ENCODE measurements at regions not wholly inside any gene's neighbourhood (a gene's known extent, or its start where the extent isn't known, plus 50 kb on each side); places are given as distances from the start of the nearest gene placed in this dataset.
"Not testable (repeated sequence)": the region's sequence is repeated elsewhere in the genome, so short reads cannot be mapped to it uniquely, and the experiment has no call there.

- H3K4me3 ChIP-seq (ENCODE audit: low read depth, low read length): no peak overlapping the region
These were observed 300.8 kb downstream of the BCL11A start for GRCh38 chr2:60252581-60253150.

DNA sequence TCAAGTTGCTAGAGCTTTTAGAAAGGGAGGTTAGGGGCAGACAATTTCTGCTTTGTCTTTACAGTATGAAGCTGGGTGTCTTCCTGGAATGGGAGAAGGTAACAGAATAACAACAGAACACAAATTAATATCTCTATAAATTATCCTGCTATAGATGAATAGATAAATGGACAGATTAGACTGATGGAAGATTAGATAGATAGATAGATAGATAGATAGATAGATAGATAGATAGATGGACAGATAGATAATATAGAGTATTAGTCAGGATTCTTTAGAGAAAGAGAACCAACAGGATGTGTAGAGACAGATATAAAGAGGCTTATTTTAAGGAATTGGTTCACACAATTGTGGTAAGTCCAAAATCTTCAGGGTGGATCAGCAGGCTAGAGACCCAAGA is 302.2 kb downstream of the BCL11A start:
- H3K4me3 ChIP-seq (ENCODE audit: low read depth, low read length): no peak overlapping the region

DNA sequence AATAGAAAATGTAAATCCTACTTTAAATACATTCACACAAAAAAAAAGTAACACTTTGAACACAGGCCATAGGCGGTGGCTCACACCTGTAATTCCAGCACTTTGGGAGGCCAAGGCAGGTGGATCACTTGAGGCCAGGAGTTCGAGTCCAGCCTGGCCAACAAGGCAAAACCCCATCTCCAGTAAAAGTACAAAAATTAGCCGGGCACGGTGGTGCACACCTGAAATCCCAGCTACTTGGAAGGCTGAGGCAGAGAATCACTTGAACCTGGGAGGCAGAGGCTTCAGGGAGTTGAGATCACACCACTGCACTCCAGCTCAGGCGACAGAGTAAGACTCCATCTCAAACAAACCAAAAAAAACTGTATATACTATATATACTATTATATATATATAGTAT is 303.6 kb downstream of the BCL11A start:
- H3K4me3 ChIP-seq (ENCODE audit: low read depth, low read length): no peak overlapping the region

DNA sequence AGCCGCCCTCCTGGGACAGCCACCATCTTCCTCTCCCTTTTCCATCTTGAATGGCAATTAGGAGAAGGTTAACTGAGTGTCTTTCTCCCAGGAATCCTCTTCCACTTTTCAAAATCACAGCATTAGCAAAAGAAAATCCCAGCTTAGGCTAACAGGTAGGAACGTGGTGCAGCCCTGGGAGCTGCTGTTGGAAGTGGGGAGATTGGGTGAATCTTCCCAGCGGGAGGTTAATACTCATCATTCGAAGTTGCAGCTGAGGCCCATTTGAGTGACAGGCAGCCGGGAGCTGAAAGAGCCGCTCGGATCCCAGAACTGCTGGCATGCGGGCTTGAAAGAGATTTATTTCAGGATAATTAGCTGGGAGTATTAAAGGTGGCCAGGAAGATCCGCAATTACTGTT is 306.0 kb downstream of the BCL11A start:
- no peak overlapping the region for H3K4me3 ChIP-seq (ENCODE audit: low read depth, low read length)

- no peak overlapping the region for H3K4me3 ChIP-seq (ENCODE audit: low read depth, low read length)
These were observed 306.9 kb downstream of the BCL11A start for GRCh38 chr2:60246583-60246982.

- no peak overlapping the region for H3K4me3 ChIP-seq (ENCODE audit: low read depth, low read length)
These were observed 319.0 kb downstream of the BCL11A start for GRCh38 chr2:60234274-60234986.

- no peak overlapping the region for H3K4me3 ChIP-seq (ENCODE audit: low read depth, low read length)
These were observed 322.9 kb downstream of the BCL11A start for GRCh38 chr2:60230596-60230995.

- no peak overlapping the region for H3K4me3 ChIP-seq (ENCODE audit: low read depth, low read length)
These were observed 323.4 kb downstream of the BCL11A start for GRCh38 chr2:60230037-60230436.

DNA sequence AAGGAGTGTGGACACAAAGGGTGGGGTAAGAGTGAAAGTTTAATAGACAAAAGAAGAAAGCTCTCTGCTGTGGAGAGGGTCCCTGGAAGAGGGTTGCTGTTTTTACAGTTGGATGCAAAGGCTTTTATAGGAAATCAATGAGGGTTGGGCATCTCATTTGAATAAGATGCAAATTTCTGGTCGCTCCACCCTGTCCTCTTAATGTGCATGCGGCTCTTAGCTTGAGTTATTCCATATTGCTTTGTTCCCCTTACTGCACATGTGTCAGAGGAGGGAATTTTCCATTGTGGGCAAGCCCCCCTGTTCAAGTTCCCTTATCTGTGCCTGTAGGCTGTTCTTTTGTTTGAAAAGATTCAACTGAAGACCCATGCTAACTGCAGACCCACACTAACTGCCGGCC is 326.5 kb downstream of the BCL11A start:
- H3K4me3 ChIP-seq (ENCODE audit: low read depth, low read length): no peak overlapping the region

- H3K4me3 ChIP-seq (ENCODE audit: low read depth, low read length): no peak overlapping the region
These were observed 327.3 kb downstream of the BCL11A start for GRCh38 chr2:60226191-60226590.

DNA sequence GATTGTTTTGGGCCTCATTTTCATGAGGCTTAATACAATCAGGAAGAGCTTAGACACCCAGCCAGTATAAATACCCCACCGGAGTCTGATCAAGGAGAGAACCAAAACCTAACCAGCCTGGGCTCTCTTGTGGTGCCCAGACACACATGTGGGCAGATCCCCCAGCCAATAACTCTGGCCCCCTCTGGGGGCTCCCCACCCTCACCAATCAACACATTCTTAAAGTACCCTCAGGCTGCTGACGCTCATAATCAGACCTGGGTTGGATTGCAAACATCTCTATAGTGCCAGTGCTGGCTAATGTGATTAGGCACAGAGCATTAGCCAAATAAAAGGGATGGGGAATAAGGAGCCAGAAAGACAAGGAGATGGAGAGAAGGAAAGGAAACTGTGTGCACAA is 329.6 kb downstream of the BCL11A start:
- H3K4me3 ChIP-seq (ENCODE audit: low read depth, low read length): no peak overlapping the region

- H3K4me3 ChIP-seq (ENCODE audit: low read depth, low read length): no peak overlapping the region
These were observed 332.4 kb downstream of the BCL11A start for GRCh38 chr2:60221098-60221497.

DNA sequence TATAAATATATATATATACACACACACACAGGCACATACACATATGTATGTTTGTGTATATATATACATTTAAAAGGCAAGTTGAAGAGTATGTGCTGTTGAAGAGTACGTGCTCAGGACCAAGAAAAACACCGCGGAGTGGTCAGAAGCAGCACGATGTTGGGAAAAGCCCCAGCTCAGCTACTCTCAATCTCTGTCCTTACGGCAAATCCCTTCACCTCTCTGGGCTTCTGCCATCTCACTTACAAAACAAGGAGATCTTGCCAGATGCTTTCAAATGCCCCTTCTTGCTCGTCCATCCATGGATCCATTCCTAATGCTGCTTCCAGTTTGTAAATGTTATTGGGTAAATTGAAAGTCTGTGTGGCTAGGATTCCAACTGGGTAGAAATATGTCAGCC is 333.9 kb downstream of the BCL11A start:
- no peak overlapping the region for H3K4me3 ChIP-seq (ENCODE audit: low read depth, low read length)

GRCh38 chr2:60216452-60216995 is 336.9 kb downstream of the BCL11A start:
- H3K4me3 ChIP-seq (ENCODE audit: low read depth, low read length): no peak overlapping the region

DNA sequence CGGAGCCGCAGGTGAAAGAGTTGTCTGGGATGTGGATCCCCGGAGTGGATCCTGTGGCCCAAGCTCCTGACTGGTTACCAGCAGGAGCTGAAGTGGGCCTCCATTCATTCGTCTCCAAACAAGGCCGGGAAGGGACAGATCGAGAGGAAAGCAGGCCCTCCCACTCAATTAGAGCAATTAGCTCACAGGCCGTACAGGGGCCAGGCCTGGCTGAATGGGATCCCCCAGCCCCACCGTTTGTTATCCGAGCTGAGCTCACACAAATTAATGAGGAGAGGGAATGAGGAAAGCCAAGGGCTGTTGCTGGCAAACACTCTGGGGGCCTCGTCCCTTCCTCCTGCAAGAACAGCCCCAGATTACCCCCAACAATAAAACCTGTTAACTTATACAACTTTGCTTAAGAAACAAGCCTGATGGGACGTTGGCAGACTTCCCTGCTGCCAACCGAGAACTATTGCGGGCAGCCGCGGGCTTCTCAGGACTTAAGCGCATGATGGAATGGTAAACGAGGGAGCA is 338.0 kb downstream of the BCL11A start:
- H3K4me3 ChIP-seq (ENCODE audit: low read depth, low read length): no peak overlapping the region

DNA sequence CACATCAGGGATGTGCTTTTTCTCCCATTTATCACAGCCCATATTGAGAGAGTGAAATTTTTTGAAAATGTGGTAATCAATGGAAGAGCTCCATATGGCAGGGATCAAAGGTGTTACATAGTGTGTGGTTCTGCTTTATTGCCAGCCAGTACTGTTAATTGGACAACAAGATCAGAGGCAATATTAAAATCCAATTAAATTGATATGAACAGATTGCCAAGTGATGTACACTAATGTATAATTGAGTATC is 338.9 kb downstream of the BCL11A start:
- no peak overlapping the region for H3K4me3 ChIP-seq (ENCODE audit: low read depth, low read length)

DNA sequence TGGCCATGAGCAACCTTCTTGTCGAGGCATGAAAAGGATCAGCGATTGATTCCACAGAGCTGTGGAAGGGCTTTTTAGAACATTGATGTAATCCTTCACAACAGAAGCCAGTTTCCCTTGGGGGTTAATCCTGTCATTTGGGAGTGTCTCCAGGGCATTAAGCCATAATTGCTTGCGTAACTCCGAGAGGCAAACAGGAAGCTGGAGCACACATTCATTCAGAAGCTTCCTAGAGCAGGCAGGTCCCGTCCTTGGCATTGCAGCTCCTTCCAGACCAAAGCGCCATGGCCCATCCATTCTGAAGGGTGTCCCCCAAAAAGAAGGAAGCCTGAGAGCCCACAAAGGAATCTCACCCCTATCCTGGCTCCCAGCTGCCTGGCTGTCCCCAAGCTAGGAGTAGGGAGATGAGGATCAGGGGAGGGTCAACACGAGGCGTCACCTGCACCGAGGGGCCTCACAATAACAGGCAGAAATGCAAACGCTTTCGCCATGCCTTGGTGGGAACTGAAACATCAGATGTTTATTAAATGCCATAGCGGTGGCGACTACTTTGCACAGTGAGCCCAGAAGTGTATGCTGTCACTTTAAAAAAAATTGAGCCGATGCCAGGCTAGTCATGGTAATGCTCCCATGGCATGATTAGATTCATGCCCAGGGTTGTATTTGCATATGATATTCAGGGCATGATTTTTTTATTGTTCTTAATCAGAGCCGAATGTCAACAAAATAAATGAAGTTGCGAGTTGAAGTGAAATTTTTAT is 339.4 kb downstream of the BCL11A start:
- no peak overlapping the region for H3K4me3 ChIP-seq (ENCODE audit: low read depth, low read length)

DNA sequence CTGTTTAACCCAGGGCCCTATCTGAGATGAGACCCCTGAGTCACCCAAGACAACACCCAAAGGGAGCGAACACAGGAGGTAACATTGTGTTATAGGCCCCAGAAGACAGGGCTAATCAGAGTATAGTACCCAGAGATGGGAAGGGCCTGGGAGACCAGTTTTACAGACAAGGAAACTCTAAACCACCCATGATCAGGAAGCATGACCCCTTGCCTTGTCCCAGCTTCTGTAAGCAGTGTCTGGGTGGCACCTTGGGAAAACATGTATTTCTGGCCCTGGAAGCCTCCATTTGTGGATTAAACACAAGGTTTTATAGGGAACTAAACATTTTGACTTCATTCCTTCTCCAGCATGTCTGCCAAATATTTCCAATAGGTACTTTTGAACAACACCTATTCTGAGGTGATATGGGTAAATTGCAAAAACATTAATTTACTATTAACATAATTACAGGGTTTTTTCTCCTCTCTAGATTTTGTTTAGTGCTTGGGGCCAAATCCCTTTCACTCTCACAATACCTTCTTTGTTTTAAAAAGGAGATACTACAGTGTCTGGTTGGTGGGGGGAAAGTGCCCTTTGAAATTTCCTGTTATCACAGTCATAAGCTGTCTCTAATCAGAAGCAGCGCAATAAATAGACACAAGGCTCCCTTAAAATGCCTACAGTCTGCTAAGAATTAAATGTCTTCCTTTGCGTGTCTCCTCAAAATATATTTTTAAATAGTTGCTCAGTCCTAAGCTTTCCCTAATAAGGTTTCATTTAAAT is 341.1 kb downstream of the BCL11A start:
- no peak overlapping the region for H3K4me3 ChIP-seq (ENCODE audit: low read depth, low read length)

DNA sequence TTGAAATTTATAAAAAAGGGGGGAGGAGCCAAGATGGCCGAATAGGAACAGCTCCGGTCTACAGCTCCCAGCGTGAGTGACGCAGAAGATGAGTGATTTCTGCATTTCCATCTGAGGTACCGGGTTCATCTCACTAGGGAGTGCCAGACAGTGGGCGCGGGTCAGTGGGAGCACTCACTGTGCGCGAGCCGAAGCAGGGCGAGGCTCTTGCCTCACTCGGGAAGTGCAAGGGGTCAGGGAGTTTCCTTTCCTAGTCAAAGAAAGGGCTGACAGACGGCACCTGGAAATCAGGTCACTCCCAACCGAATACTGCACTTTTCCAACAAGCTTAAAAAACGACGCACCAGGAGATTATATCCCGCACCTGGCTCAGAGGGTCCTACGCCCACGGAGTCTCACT is 364.4 kb downstream of the BCL11A start:
- H3K4me3 ChIP-seq (ENCODE audit: low read depth, low read length): not testable (repeated sequence)

DNA sequence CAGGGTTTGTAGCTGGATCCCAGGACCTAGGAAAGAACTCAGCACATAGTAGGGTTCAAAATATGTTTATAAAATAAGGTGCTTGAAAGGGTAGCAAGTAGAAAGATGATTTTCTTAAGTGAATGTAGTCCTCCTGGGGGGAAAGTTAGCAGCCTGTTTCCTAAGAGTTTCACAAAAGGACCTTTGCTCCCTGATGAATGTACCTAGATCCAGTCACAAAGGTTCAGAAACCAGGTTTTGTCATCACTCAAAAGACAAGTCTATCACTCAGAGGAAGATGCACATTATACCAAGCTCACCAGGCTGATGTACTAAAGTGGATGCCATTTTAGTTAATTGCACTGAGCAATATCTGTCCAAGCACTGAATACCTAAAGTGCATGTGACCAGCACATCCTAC is 378.2 kb downstream of the BCL11A start:
- no peak overlapping the region for H3K4me3 ChIP-seq (ENCODE audit: low read depth, low read length)

DNA sequence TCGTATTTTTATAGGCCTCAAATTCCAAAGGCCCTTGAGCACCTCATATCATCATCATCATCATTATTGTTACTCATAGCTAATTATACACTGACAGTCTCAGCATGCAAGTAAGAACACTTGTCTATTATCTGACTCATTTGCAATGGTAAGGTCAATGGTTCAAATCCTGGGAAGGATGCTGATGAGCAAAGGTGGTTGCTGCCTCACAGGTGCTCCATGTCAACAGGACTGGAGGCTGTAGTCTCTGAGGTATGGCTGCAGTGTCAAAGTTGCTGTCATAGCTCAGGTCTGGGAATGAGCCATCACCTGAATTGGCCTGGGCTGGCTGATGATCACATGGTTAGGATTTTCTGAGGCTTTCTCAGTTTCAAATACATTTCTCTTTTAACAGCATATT is 379.3 kb downstream of the BCL11A start:
- H3K4me3 ChIP-seq (ENCODE audit: low read depth, low read length): no peak overlapping the region
